Activated CD8-positive, alpha-beta memory T cell treated with anti-CD3 and anti-CD28 coated beads for 48 hours (primary cell): ENCODE measurements at regions not wholly inside any gene's neighbourhood (a gene's known extent, or its start where the extent isn't known, plus 50 kb on each side); places are given as distances from the start of the nearest gene placed in this dataset.

Experiments used
- DNase-seq, 3 experiments: peaks; one replicate each; pipeline ENCODE4 v3.0.0-alpha.2; 2020; ENCODE audit warnings: low read depth in 2 of 3, low spot score in 2 of 3

DNA sequence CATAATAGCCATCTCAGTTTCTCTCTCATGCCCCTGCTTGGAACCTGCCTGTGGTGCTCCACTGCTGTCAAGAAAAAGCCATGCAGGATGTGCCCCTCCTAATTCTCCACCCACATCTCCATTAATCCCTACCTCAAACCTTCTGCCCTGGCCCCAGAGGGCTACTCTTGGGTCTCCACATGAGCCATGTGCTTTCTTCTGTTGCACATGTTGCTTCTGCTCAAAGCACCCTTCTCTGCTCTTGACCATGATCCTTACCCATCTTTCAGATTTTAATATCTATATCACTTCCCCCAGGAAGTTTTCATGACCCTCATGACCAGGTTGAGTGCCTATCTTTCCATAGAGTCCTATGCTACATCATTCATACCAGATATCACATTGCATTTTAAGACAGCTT lies 514.2 kb downstream of the RPS24 start:
- DNase-seq: no peak

- DNase-seq: no peak
Observed at GRCh38 chr10:78548369-78548768, 514.7 kb downstream of the RPS24 start.

GRCh38 chr10:78549140-78549935 lies 515.7 kb downstream of the RPS24 start:
- DNase-seq: no peak

- no peak for DNase-seq
Observed at GRCh38 chr10:78550090-78550489, 516.4 kb downstream of the RPS24 start.

DNA sequence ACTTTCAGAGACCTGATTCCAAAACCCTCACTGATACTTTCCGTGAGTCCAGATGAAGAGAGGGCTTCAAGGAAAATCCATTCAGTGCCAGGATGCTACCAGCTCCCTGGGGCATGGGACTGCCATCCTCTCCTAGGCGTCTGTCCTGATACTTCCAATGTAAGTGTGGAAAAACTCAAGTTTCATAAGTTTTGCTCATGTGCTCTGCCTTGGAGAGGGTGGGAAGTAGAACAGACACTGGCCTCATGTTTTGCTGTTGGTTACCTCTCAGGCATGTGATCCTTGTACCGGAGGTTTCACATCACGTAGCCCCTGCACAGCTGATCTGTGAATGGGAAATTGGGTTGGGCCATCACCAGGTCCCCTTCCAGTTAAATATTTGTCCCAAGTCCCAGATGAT lies 517.1 kb downstream of the RPS24 start:
- DNase-seq: no peak

DNA sequence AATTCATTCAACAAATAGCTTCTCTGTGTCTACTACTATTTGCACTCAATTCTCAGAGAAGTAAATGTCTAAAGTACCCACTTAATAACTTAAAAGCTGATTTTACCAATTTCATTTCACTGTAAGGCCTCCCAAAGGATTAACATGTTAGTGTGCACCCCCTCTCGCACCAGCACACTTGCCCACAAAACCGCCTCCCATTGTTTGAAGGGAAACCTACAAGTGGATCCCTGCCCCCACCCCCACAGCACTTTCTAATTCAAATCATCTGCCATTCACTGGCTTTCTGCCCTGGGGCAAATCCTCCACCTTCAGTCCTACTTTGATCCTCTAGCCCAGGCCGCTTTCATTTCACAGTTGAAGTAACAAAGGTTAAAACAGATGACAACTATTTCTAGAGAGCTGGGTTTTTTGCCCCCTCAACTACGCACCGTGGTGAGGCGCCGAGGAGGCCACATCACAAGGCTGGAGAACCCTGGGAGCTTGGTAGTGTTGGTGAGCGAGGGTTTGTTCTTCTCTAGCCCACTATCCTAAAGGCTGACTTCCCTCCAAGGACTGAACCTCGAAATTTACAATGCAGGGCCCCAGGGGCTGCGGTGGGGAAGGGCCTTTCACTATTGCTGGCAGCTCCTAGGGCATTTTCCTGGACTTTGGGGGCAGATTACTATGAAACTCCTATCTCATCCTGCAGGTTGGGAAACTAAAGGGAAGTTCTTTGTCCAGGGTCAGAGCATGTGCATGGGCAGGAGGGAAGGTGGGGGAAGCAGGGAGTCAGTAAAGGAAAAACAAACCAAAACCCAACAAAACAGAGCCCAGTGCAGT lies 517.4 kb upstream of the ZMIZ1 start:
- DNase-seq: no peak

- no peak for DNase-seq
Observed at GRCh38 chr10:78552261-78552811, 516.4 kb upstream of the ZMIZ1 start.

DNA sequence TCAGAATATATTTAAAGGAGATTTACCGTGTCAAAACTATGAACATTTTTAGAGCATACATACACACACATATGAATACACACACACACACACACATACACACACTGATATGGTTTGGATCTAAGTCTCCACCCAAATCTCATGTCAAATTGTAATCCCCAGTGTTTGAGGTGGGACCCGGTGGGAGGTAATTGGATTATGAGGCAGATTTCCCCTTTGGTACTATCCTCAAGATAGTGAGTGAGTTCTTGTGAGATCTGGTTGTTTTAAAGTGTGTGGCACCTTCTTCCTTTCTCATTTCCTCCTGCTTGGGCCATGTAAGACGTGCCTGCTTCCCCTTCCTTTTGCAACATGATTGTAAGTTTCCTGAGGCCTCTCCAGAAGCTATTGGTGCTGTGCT lies 515.0 kb upstream of the ZMIZ1 start:
- DNase-seq: no peak

DNA sequence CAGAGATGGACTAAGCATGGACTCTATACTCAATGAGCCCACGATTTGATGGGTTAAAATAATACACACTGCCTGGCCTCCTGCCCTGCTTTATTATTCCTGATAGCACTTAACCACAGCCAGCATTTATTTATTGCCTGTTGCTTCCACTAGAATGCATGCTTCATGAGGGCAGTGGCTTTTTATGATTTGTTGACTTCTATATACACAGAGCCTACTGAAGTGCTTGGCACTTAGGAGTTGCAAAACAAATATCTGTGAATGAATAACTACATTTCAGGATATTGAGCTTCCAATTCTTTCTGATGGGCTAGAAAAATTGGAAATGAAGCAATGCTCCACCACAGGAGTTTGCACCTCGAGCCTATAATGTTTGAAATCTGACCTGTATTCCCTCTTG lies 513.6 kb upstream of the ZMIZ1 start:
- no peak for DNase-seq

DNA sequence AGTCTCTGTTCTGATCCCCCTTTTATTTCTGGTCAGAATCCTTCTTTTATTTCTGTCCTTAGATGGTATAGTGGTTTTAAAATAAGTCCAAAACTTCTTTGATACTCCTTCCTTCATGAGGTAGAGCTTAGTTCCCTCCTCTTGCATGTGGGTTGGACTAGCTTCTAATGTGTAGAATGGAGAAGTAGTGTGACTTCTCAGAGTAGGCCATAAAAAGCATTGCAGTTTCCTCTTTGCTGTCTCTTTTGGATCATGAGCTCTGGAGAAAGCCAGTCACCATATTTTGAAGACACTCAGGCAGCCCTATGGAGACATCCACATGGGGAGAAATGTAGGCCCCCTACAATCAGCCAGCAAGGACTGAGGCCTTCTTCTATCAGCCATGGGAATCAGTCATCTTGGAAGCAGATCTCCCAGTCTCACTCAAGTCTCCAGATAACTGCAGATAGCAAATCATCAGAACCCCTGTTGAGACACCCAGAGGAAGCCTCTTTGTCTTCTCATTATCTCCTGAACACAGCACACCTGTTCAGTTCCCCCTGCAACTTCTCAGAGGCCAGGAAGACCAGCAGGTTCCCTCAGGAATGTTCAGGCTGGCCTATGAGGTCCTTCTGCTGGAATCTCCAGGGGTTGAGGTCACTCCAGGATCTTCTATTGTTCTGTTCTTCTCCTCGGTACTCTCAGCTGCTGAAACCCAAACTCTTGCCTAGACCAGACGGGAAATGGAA lies 511.9 kb upstream of the ZMIZ1 start:
- no peak for DNase-seq

GRCh38 chr10:78557433-78557925 lies 511.3 kb upstream of the ZMIZ1 start:
- DNase-seq: no peak

- DNase-seq: no peak
Observed at GRCh38 chr10:78559661-78560340, 509.0 kb upstream of the ZMIZ1 start.

DNA sequence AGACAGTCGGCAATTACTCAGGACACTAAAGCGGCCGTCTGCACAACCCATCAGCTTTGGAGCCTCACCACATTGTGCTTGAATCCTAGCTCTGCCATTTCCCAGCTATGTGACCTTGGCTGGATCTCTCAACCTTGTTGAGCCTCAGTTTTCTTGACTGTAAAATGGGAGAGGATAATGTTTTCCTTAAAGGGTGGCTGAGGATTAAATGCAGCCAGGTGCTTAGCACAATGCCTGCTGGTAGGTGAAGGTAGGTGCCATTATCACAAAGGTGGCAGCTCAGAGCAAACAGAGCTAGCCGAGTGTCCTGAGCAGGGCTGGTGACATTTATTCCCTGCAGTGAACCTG lies 508.5 kb upstream of the ZMIZ1 start:
- no peak for DNase-seq

DNA sequence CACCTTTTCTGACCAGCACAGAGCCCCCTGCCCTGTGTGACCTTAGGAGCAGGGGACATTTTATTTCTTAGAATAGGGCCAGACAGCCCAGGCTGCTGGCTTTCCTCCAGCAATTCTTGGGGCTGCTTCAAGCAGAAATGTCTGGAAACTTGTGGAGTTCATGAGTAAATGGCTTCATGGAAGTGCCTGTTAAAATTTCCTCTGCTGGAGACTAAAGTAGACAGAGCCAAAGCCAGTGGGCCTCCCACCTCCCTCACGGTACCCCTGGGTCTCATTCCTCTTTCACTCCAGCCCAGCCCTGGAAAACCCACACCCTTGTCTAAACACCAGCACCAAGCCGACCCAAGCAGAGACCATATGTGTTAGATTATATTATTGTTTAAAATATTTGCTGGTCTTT lies 505.5 kb upstream of the ZMIZ1 start:
- no peak for DNase-seq

GRCh38 chr10:78565841-78566240 lies 502.9 kb upstream of the ZMIZ1 start:
- DNase-seq: no peak

GRCh38 chr10:78566284-78567111 lies 502.3 kb upstream of the ZMIZ1 start:
- no peak for DNase-seq

DNA sequence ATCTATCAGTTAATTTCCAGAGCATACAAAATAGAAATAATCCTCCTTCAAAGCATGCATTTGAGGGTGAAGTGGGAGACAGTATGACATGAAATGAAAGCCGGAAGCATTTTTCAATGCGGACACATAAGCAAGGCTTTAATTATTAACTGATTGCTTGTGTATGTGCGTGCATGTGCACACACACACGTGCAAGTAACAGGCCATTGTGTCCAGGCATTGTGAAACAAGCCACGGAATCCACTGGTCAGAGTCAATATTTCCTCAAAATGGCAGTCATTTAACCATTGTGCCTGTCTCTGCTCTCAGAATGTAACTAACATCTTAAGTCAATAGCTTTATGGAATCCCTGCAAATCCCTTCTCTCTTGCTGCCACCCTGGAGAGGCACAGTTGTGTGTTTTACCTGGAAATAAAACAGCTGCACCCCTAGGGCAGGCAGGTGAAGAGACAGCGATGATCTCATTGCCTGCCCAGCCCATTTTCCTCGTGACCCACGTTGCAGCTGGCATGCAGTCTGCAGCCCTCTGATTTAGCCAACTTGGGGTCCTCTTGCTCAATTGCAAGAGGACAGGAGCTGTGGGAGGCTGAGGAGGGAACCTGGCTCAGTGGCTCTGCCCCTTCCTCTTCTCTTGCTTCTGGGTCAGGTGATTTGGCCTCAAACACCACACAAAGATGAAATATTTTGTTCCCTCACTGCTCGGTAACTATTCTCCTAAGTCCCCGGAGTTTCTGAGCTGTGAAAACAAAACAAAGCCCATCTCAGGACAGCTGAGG lies 500.9 kb upstream of the ZMIZ1 start:
- no peak for DNase-seq

GRCh38 chr10:78568620-78569019 lies 500.1 kb upstream of the ZMIZ1 start:
- DNase-seq: no peak

DNA sequence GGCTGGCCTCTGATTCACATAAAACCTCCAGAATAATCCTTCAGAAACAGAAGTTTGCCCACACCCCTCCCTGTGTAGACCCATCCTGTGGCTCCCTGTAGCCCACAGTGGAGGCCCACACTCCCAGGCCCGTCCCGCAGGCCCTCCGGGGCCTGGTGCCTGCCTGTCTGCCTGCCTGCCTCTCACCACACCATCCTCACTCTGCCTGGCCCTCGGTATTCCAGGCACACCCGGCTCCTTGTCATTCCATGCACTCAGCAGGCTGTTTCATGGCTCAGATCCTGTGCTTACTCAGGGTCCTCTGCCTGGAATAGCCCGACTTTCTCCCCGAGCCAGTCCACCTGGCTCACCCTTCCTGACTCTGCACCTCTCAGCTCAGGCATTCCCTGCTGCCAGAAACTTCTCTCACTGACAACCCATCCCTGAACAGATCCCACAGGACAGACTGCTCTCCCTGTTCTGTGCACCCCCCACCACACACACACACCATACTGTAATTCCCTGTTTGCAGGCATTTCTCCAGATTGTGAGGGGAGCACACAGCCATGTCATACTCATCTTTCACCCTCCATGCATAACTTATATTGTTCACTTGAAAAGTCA lies 498.0 kb upstream of the ZMIZ1 start:
- DNase-seq: no peak
